RWPE2 (cell line): ENCODE measurements at regions not wholly inside any gene's neighbourhood (a gene's known extent, or its start where the extent isn't known, plus 50 kb on each side); places are given as distances from the start of the nearest gene placed in this dataset.

Experiments
- ATAC-seq: fragments of 200-7000 bp; cut with Tn5 transposase; 3 replicates; pipeline ENCODE4 v1.9.1; 2021; ENCODE audit warnings: low read depth
- DNase-seq: peaks from one replicate; pipeline ENCODE4 v3.0.0-alpha.2; 2020; ENCODE audit warnings: low spot score
- H3K27ac ChIP-seq: fragments of 450-650 bp; 2 replicates; pipeline ENCODE4 v1.5.1; 2017; ENCODE audit warnings: mild to moderate bottlenecking; ENCODE audit not compliant: poor library complexity, severe bottlenecking
- H3K27me3 ChIP-seq: fragments of 250-450 bp; sonication (Bioruptor Pico); 2 replicates; pipeline ENCODE4 v1.5.1; 2021; ENCODE audit warnings: mild to moderate bottlenecking, moderate library complexity; ENCODE audit not compliant: insufficient read depth, poor library complexity, severe bottlenecking
- H3K36me3 ChIP-seq: fragments of 250-450 bp; sonication (Bioruptor Pico); 2 replicates; pipeline ENCODE4 v1.5.1; 2020; ENCODE audit warnings: low read depth, mild to moderate bottlenecking, moderate library complexity
- H3K4me1 ChIP-seq: fragments of 250-450 bp; sonication (Bioruptor Pico); 2 replicates; pipeline ENCODE4 v1.5.1; 2021; ENCODE audit warnings: mild to moderate bottlenecking, moderate library complexity; ENCODE audit not compliant: insufficient read depth, poor library complexity, severe bottlenecking
- H3K4me3 ChIP-seq: fragments of 250-450 bp; sonication (Bioruptor Pico); 2 replicates; pipeline ENCODE4 v1.5.1; 2021; ENCODE audit warnings: mild to moderate bottlenecking, moderate library complexity; ENCODE audit not compliant: severe bottlenecking
- H3K9me3 ChIP-seq: fragments of 250-450 bp; sonication (Bioruptor Pico); 2 replicates; pipeline ENCODE4 v1.5.1; 2021; ENCODE audit warnings: mild to moderate bottlenecking, moderate library complexity; ENCODE audit not compliant: severe bottlenecking
- TF ChIP-seq, protein P1 (sequence below): fragments of 450-650 bp; IDR thresholded peaks from one replicate; pipeline ENCODE4 v1.5.1; 2017; ENCODE audit warnings: mild to moderate bottlenecking, moderate library complexity; ENCODE audit not compliant: poor library complexity, severe bottlenecking

DNA sequence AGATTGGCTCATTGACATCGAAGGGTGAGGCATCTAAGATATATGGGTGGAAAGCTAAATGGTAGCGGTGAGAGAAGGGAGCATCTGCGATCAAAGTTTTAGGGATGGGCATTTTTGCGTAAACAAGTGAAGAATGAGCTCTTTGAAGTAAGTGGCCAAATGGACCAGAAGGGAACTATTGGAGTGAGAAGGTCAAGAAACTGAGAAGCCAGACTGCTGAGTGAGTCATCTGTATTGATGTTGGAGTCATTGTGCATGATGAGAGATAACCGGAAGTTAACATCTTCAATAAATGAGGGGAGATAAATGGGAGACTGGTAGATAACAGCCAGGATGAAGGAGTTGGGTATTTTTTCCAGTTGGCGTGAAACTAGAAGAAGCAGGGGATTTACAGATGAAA lies 271.9 kb upstream of the PDE3A start:
- TF ChIP-seq, protein P1, sequence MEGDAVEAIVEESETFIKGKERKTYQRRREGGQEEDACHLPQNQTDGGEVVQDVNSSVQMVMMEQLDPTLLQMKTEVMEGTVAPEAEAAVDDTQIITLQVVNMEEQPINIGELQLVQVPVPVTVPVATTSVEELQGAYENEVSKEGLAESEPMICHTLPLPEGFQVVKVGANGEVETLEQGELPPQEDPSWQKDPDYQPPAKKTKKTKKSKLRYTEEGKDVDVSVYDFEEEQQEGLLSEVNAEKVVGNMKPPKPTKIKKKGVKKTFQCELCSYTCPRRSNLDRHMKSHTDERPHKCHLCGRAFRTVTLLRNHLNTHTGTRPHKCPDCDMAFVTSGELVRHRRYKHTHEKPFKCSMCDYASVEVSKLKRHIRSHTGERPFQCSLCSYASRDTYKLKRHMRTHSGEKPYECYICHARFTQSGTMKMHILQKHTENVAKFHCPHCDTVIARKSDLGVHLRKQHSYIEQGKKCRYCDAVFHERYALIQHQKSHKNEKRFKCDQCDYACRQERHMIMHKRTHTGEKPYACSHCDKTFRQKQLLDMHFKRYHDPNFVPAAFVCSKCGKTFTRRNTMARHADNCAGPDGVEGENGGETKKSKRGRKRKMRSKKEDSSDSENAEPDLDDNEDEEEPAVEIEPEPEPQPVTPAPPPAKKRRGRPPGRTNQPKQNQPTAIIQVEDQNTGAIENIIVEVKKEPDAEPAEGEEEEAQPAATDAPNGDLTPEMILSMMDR = no peak

DNA sequence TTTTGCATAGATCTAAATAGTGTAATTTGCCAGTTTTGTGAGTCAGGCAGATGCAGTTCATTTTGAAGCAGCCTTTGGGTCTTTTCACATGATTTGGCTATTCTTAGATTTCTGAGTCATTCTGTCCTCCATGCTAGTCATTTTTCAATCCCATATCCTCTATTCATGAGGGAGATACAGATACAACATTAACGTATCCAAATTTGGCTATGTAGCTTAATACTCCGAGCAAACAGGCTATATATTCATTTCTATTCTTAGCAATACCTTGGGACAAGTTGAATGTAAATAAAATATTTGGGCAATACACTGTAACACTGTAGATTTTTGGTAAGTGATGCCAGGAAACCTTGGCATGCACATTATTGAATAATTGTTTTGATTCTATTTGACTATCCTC lies 270.7 kb upstream of the PDE3A start:
- no peak overlapping the region for H3K27ac ChIP-seq
- no peaks in the 10 kb centered on the region for H3K4me1 ChIP-seq
- H3K4me3 ChIP-seq = no peak overlapping the region
- DNase-seq = no peak
- TF ChIP-seq, protein P1 = no peak
- no peaks in the 10 kb centered on the region for H3K27me3 ChIP-seq
- H3K36me3 ChIP-seq = no peaks in the 10 kb centered on the region
- no peaks in the 10 kb centered on the region for H3K9me3 ChIP-seq
- ATAC-seq = no peak

More for the DNA sequence above, 271.9 kb upstream of the PDE3A start:
- Histone ChIP-seq H3K27me3 (no peaks in the 10 kb centered on the region), H3K4me3 (no peak overlapping the region), H3K36me3 (no peaks in the 10 kb centered on the region), H3K9me3 (no peaks in the 10 kb centered on the region), H3K27ac (no peak overlapping the region), H3K4me1 (no peaks in the 10 kb centered on the region)
- DNase-seq = no peak
- no peak for ATAC-seq

DNA sequence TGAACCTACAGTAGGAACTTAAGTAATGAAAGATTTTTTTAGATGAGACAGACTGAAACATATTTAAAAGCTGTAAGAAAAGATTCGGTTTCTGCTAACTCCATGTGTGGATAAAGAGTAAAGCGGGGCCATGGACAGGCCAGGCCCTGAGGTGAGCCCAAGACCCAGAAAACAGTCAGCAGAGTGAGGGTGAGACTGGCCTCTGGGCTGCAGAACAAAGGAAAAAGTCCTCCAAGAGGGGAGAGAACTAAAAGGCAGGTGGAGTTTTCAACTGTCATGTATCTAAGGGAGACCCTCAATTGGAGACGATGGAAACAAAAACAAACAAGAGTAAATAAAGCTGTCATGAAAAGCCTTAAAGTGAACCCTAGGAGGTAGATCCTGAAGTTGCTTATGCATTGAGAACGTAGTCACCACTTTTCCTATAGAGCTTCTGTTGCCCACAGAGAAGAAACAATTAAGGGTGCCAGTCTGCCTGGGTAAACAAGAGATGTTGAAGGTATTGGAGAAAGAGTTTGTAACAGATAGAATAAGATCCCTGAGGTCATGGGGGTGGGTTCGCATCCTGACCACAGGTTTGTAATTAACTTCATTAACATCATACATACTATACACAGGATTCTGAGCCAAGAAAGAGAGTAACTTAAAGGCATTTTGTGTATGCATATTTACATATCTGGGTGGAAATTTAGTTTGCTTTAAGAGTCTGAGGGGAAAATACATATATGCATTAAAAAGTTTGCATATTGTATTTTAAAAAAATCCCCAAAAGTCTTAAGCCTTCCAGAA lies 268.7 kb upstream of the PDE3A start:
- no peak overlapping the region for H3K4me3 ChIP-seq
- ATAC-seq (no peak), DNase-seq (no peak)
- no peaks in the 10 kb centered on the region for H3K36me3 ChIP-seq
- no peaks in the 10 kb centered on the region for H3K27me3 ChIP-seq
- H3K9me3 ChIP-seq = no peaks in the 10 kb centered on the region
- no peaks in the 10 kb centered on the region for H3K4me1 ChIP-seq
- TF ChIP-seq, protein P1 = no peak
- no peak overlapping the region for H3K27ac ChIP-seq

DNA sequence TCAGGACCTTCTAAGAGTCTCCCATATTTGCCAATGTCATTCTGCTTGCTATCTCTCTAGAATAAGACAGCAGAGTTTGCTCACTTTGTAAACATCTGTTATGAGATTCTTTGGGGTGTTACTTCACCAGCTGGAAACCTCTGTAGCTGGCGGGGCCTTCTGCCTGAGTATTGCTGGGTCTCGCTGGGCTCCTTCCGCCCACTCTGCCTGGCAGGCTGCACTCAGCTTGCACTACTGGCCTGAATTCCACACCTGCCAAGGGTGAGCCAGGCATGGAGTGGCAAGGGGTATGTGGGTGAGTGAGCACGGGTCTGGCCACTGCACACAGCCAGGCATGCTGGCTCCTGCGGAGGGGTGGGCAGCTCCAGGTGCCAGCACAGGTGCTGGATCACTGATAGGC lies 267.3 kb upstream of the PDE3A start:
- no peak overlapping the region for H3K4me3 ChIP-seq
- DNase-seq = no peak
- no peaks in the 10 kb centered on the region for H3K9me3 ChIP-seq
- no peak for ATAC-seq
- H3K27ac ChIP-seq = no peak overlapping the region
- no peaks in the 10 kb centered on the region for H3K27me3 ChIP-seq
- no peaks in the 10 kb centered on the region for H3K4me1 ChIP-seq
- H3K36me3 ChIP-seq = no peaks in the 10 kb centered on the region
- TF ChIP-seq, protein P1 = no peak

DNA sequence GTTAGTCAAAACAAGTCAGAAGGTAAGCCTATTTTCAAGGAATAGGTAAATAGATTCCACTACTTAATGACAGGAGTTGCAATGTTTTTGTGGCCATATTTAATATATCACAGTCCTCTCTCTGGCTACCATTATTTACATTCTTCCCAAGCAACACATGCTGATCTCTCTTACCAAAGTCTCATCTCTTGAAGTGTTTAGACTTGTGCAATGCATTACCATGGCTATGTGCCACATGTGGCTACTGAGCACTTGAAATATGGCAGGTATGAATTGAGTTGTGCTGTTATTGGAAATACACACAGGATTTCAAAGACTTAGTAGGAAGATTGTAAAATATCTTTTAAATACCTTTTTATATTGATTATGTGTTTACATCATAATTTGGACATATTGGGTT lies 262.4 kb upstream of the PDE3A start:
- no peaks in the 10 kb centered on the region for H3K9me3 ChIP-seq
- TF ChIP-seq, protein P1 = no peak
- H3K27me3 ChIP-seq = no peaks in the 10 kb centered on the region
- H3K27ac ChIP-seq = no peak overlapping the region
- no peak for ATAC-seq
- H3K4me3 ChIP-seq = no peak overlapping the region
- H3K36me3 ChIP-seq = no peaks in the 10 kb centered on the region
- DNase-seq = no peak
- H3K4me1 ChIP-seq = no peaks in the 10 kb centered on the region
